IPS DF 4.7 (cell line): ENCODE measurements at regions not wholly inside any gene's neighbourhood (a gene's known extent, or its start where the extent isn't known, plus 50 kb on each side); places are given as distances from the start of the nearest gene placed in this dataset.

Source experiments
- DNase-seq: peaks from one replicate; pipeline ENCODE4 v3.0.0-alpha.2; 2013; ENCODE audit warnings: low spot score; ENCODE audit errors: extremely low read depth

DNA sequence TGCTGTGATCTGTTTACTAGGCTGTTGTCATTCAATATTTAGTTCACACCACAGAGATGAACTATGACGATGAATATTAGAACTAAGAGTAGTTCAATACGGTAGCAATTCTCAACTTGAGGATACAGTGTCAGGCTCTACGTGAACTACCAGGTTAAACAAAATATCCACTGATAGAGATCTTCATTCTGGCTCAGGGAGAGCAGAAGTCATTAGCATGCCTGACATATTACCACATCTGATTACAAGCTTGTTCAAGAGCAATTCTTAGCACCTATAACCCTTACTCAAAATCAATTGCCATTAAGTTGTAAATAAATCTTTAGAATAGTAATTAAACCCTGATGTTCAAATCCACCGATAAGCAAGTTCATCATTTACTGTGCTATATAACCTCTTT is 207.2 kb downstream of the CHRM3 start:
- no peak for DNase-seq

GRCh38 chr1:239600588-239600987 is 214.2 kb downstream of the CHRM3 start:
- DNase-seq: no peak

DNA sequence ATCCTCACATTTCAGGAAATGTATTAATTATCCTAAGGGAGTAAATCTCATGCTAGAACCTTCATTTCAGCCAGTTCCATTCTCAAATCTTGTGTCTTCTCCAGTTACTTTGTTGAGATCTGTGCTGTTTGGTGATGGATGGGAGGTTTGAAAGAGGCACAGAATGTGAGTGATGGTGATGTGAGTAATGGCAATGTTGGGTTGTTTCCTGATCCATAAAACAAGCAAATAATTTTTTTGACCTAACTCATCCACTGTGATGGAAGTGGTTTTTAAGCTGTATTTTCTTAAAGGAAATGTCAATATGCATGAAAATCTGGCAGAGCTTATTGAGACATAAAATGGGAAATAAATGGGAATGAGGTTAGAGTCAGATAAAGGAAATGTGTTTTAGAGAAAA is 214.7 kb downstream of the CHRM3 start:
- DNase-seq: no peak

- DNase-seq: no peak
Measured at GRCh38 chr1:239603530-239603929, 217.2 kb downstream of the CHRM3 start.

- no peak for DNase-seq
Measured at GRCh38 chr1:239606850-239607400, 220.6 kb downstream of the CHRM3 start.

DNA sequence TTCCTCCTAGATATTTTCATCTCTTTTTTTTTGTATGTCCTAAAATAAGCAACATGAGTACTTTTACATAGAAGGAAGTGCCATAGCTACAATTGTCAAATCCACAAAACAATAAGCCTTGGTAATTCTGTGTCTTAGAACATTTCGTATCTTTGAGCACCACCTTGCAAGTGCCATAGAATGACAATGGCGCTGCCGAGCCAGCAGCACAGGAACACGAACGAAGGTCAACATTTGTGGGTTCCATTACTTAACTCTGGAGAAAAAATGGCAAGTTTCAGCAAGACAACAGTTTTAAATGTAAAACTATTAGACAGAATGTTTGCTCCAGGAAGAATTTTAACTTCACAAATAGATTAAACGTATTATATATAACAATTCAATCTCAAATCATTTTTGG is 222.1 kb downstream of the CHRM3 start:
- no peak for DNase-seq

- DNase-seq: no peak
Measured at GRCh38 chr1:239612379-239612778, 226.0 kb downstream of the CHRM3 start.

- DNase-seq: no peak
Measured at GRCh38 chr1:239616673-239617072, 230.3 kb downstream of the CHRM3 start.

GRCh38 chr1:239617259-239617658 is 230.9 kb downstream of the CHRM3 start:
- DNase-seq: no peak

DNA sequence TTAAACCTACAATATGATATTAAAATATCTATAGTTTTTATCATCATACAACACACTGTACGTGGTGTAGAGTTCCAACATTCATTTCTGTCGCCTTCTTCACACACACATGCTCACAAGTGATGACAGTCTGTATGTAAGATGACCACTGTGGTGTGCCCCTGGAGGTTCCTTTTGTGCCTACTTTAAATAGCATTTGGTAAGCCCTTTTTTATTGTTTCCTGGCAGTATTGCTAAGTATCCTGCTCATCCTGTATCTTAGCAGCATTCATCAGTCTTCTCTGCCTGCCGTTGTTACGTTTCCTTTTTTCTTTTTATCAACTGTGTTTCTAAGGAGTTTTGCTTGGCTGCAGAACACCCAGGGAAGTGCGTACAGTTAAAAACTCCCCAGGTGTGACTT is 231.4 kb downstream of the CHRM3 start:
- no peak for DNase-seq

GRCh38 chr1:239619190-239619589 is 232.8 kb downstream of the CHRM3 start:
- DNase-seq: no peak

DNA sequence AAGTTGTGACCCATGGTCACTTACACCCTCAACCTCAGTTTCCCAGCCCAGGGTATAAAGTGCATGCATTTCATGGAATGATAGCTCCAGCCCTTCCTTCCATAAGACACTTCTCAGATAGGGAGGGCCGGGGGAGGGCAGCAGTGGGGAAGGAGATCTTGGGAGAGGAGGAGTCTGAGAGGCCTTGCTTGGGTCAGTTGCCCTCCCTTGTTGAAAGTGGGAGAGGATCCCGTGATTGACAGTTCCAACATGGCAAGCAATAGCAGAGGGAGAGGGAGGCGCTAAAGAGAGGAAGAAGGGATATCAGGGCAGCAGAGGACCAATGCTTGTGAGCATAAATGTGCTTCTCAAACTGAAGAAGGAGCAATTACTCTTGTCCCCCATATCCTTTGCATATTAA is 244.4 kb downstream of the CHRM3 start:
- DNase-seq: no peak

GRCh38 chr1:239633432-239633831 is 247.1 kb downstream of the CHRM3 start:
- DNase-seq: no peak

- DNase-seq: no peak
Measured at GRCh38 chr1:239635276-239635675, 248.9 kb downstream of the CHRM3 start.

DNA sequence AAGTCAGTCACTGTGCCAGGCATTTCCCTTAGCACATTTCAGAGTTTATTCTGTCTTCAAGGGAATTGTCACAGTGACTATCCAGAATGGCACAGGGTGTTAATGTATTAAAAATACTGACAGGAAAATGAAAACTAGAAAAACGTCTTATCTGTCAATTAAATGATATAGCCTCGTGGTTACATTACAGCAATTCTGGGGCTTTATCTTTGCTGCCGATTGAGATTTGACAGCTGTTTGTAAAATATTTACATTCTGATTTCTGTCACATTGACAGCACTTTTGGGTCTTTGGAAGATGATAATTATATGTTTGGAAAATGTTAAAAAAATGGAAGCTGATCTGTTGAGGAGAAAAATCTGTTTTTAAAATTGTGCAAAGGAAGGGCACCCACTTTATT is 250.0 kb downstream of the CHRM3 start:
- DNase-seq: no peak

GRCh38 chr1:239644604-239645003 is 258.2 kb downstream of the CHRM3 start:
- no peak for DNase-seq

- DNase-seq: no peak
Measured at GRCh38 chr1:239647045-239647444, 260.7 kb downstream of the CHRM3 start.

- no peak for DNase-seq
Measured at GRCh38 chr1:239647964-239648632, 261.7 kb downstream of the CHRM3 start.

DNA sequence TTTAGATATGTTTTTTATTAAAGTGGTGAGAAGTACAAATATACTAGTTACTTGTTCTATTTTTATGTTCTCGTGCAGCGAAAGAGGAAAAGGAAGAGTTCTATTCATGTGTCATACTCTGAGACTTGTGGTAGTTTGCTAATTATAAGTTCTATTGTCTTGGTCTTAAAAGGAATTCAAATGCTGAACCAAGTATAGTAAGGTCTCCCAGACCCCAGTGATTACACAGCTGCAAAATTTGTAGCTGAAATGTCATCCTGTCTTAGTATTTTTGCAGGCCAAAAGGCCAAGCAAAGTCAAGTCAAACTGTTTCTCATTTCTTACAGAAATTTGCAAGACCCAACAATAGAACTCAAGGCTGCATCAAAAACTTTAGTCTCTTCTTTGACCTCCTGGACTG is 268.7 kb downstream of the CHRM3 start:
- no peak for DNase-seq

DNA sequence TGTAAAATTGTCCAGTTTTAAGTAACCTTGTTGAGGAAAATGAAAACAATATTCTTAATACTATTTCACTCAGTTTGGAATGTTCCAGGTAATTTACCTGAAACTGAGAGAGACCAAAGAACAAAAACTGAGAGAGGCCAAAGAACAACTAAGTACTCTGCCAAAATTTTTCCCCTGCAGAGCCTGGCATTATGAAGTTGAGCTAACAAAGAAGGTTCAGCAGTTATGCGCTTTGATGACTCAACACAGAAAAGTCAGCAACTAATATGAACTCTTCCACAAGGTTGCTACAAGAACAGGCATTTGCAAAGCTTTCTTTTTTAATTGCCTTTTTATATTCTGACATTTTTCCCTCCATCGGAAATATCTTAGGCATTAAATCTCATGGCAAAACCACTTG is 270.9 kb downstream of the CHRM3 start:
- no peak for DNase-seq

- no peak for DNase-seq
Measured at GRCh38 chr1:239662950-239663349, 276.6 kb downstream of the CHRM3 start.

- no peak for DNase-seq
Measured at GRCh38 chr1:239672256-239672655, 285.9 kb downstream of the CHRM3 start.

DNA sequence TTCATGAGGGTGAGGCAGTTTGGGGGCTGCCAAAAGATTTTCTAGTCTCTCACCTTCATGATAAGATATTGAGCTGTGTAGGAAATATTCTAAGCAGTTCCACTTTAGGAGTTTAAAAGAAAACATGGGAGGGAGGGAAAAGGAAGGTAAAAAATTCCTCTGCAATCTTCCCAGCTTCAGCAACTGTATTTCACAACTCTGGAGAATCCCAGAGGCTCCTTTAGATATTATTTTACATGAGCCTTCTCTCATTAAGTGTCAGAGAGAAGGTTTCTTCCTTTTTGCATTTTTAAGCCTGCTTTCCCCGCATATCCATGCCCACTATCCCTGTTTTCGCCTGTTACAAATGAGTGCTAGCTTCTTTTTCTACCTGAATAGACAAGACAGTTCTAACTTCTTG is 289.4 kb downstream of the CHRM3 start:
- DNase-seq: no peak
